ENCODE measurements at regions not wholly inside any gene's neighbourhood (a gene's known extent, or its start where the extent isn't known, plus 50 kb on each side); places are given as distances from the start of the nearest gene placed in this dataset.

- TF ChIP-seq TCF7L2 (IDR thresholded peaks at IDR 0.05; ENCODE audit: low read depth, low read length) = no peak
- TF ChIP-seq SIN3A (IDR thresholded peaks at IDR 0.05; ENCODE audit: borderline replicate concordance, insufficient read depth, low read depth, low read length) = no peak
- TF ChIP-seq, protein P1, sequence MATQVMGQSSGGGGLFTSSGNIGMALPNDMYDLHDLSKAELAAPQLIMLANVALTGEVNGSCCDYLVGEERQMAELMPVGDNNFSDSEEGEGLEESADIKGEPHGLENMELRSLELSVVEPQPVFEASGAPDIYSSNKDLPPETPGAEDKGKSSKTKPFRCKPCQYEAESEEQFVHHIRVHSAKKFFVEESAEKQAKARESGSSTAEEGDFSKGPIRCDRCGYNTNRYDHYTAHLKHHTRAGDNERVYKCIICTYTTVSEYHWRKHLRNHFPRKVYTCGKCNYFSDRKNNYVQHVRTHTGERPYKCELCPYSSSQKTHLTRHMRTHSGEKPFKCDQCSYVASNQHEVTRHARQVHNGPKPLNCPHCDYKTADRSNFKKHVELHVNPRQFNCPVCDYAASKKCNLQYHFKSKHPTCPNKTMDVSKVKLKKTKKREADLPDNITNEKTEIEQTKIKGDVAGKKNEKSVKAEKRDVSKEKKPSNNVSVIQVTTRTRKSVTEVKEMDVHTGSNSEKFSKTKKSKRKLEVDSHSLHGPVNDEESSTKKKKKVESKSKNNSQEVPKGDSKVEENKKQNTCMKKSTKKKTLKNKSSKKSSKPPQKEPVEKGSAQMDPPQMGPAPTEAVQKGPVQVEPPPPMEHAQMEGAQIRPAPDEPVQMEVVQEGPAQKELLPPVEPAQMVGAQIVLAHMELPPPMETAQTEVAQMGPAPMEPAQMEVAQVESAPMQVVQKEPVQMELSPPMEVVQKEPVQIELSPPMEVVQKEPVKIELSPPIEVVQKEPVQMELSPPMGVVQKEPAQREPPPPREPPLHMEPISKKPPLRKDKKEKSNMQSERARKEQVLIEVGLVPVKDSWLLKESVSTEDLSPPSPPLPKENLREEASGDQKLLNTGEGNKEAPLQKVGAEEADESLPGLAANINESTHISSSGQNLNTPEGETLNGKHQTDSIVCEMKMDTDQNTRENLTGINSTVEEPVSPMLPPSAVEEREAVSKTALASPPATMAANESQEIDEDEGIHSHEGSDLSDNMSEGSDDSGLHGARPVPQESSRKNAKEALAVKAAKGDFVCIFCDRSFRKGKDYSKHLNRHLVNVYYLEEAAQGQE (IDR thresholded peaks at IDR 0.05; ENCODE audit: insufficient read depth in 1 of 2, low read depth in 2 of 2, low read length in 1 of 2) = no peak
- TF ChIP-seq CTCF (IDR thresholded peaks at IDR 0.05) = no peak
- no peak for TF ChIP-seq POLR2AphosphoS5 (IDR thresholded peaks at IDR 0.05; ENCODE audit: low read depth, low read length)
- Histone ChIP-seq H3K4me1 (ENCODE audit: control insufficient read depth, insufficient read depth, low read length) (no peaks in the 10 kb centered on the region), H3K36me3 (ENCODE audit: control insufficient read depth, insufficient read depth, low read length) (no peaks in the 10 kb centered on the region), H3K27ac (ENCODE audit: low read length) (no peak overlapping the region), H3K9me3 (ENCODE audit: control insufficient read depth, insufficient read depth, low read depth, low read length) (peaks cover 11% of the 10 kb centered on the region), H3K4me3 (ENCODE audit: low read depth in 2 of 2, low read length in 2 of 2) (no peak overlapping the region), H3K27me3 (ENCODE audit: control insufficient read depth, insufficient read depth, low read length) (no peaks in the 10 kb centered on the region)
- BruUV-seq (replicated peaks) = no TSS peak
- intact Hi-C loops (cut with micrococcal nuclease; ENCODE audit: unreplicated experiment) (no loop called here), in situ Hi-C loops (cut with HindIII; ENCODE audit: low pct_unique_long_range_greater_than_20kb, low sequenced_read_pairs) (no loop called here)
- ChIA-PET CTCF (interaction anchor here (0.6 kb wide), 1 partner anchor 49 kb away, joined by 3 read pairs; no protein-coding TSS in a partner anchor), POLR2A (no interaction called here)
- DNase-seq (ENCODE audit: low read depth, low spot score) (no peak), ATAC-seq (no peak)
Measured at GRCh38 chr12:46082490-46083200, 92.3 kb upstream of the SCAF11 start.

DNA sequence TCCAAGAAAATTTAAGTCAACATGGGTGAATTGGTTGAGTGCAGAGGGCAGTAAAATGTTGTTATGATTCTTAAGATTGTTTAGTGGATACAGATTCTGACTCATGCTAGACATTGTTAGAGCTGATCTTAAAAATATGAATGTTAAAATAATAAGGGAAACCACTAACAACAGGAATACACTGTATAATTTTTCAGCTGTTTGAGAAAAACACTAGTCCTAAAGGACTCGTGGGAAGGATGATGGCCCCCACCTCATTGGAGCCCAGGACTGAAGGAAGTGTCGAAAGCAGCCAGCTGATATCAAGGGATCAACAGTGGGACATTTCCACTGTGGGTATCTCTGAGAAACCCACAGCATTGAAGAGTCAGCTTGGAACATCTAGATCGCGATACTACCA lies 82.9 kb upstream of the SCAF11 start:
- H3K4me1 ChIP-seq (ENCODE audit: control insufficient read depth, insufficient read depth, low read length) = peaks cover 4% of the 10 kb centered on the region; the same call in 1 of the 2 replicates
- no peak for DNase-seq (ENCODE audit: low read depth, low spot score)
- ChIA-PET CTCF (interaction anchor here (0.6 kb wide), 1 partner anchor 906 kb away, joined by 3 read pairs; no protein-coding TSS in a partner anchor), POLR2A (no interaction called here)
- intact Hi-C loops (cut with micrococcal nuclease; ENCODE audit: unreplicated experiment) = no loop called here
- no TSS peak for BruUV-seq (replicated peaks)
- TF ChIP-seq, protein P1 (IDR thresholded peaks at IDR 0.05; ENCODE audit: insufficient read depth in 1 of 2, low read depth in 2 of 2, low read length in 1 of 2) = no peak
- TF ChIP-seq CTCF (IDR thresholded peaks at IDR 0.05) (no peak), POLR2AphosphoS5 (IDR thresholded peaks at IDR 0.05; ENCODE audit: low read depth, low read length) (no peak), TCF7L2 (IDR thresholded peaks at IDR 0.05; ENCODE audit: low read depth, low read length) (no peak), SIN3A (IDR thresholded peaks at IDR 0.05; ENCODE audit: borderline replicate concordance, insufficient read depth, low read depth, low read length) (no peak)
- no peaks in the 10 kb centered on the region for H3K9me3 ChIP-seq (ENCODE audit: control insufficient read depth, insufficient read depth, low read depth, low read length)
- in situ Hi-C loops (cut with HindIII; ENCODE audit: low pct_unique_long_range_greater_than_20kb, low sequenced_read_pairs) = no loop called here
- H3K27ac ChIP-seq (ENCODE audit: low read length) = no peak overlapping the region
- no peak overlapping the region for H3K4me3 ChIP-seq (ENCODE audit: low read depth in 2 of 2, low read length in 2 of 2)
- H3K27me3 ChIP-seq (ENCODE audit: control insufficient read depth, insufficient read depth, low read length) = peaks cover 5% of the 10 kb centered on the region; the same call in 1 of the 2 replicates
- no peaks in the 10 kb centered on the region for H3K36me3 ChIP-seq (ENCODE audit: control insufficient read depth, insufficient read depth, low read length)
- ATAC-seq = no peak
